ENCODE measurements at regions not wholly inside any gene's neighbourhood (a gene's known extent, or its start where the extent isn't known, plus 50 kb on each side); places are given as distances from the start of the nearest gene placed in this dataset.

DNA sequence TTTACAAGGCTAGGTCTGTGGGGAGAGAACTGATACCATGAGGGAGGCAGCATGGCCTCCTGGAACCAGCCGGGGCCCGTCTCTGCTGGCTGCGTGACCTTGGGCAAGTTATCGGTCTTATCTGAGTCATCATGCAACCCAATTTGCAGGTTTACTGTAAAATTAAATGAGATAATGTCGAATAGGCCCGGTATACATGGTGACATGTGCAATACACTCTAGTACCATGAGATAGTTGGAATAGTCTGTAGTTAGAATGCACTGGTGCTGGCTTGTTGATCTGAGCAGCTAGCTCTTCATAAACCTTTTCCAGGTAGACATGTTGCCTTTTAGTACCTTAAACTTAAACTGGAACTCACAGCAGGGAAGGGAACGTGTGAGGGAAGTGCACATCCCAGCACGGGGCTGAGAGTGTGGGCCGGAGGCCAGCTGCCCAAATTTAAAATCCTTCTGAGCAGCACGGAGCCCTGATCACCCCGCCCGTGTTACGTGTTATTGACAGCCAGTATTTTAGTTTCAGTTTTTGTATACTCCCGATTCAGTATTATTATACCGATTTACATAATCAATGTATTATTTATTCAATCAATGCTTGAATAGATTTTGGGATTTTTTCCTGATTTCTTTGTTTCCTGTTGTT, 72.4 kb upstream of the HS6ST1 start (continued):
- TF ChIP-seq, protein P1, sequence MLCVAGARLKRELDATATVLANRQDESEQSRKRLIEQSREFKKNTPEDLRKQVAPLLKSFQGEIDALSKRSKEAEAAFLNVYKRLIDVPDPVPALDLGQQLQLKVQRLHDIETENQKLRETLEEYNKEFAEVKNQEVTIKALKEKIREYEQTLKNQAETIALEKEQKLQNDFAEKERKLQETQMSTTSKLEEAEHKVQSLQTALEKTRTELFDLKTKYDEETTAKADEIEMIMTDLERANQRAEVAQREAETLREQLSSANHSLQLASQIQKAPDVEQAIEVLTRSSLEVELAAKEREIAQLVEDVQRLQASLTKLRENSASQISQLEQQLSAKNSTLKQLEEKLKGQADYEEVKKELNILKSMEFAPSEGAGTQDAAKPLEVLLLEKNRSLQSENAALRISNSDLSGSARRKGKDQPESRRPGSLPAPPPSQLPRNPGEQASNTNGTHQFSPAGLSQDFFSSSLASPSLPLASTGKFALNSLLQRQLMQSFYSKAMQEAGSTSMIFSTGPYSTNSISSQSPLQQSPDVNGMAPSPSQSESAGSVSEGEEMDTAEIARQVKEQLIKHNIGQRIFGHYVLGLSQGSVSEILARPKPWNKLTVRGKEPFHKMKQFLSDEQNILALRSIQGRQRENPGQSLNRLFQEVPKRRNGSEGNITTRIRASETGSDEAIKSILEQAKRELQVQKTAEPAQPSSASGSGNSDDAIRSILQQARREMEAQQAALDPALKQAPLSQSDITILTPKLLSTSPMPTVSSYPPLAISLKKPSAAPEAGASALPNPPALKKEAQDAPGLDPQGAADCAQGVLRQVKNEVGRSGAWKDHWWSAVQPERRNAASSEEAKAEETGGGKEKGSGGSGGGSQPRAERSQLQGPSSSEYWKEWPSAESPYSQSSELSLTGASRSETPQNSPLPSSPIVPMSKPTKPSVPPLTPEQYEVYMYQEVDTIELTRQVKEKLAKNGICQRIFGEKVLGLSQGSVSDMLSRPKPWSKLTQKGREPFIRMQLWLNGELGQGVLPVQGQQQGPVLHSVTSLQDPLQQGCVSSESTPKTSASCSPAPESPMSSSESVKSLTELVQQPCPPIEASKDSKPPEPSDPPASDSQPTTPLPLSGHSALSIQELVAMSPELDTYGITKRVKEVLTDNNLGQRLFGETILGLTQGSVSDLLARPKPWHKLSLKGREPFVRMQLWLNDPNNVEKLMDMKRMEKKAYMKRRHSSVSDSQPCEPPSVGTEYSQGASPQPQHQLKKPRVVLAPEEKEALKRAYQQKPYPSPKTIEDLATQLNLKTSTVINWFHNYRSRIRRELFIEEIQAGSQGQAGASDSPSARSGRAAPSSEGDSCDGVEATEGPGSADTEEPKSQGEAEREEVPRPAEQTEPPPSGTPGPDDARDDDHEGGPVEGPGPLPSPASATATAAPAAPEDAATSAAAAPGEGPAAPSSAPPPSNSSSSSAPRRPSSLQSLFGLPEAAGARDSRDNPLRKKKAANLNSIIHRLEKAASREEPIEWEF (CRISPR knock-in tag; IDR thresholded peaks at IDR 0.05): 0 out of 2 replicates have a peak, but pooled peaks have one; percentile 32
- TF ChIP-seq ESRRA (IDR thresholded peaks at IDR 0.05; ENCODE audit: borderline replicate concordance, low read depth): peak; percentile 57

- Histone ChIP-seq H3K9me1 (ENCODE audit: control insufficient read depth, insufficient read depth, low read length) (no peaks in the 10 kb centered on the region), H3K27ac (ENCODE audit: extremely low read depth, low read depth, low read length) (no peak overlapping the region), H3K4me3 (no peak overlapping the region), H3K9me3 (replicated peaks; ENCODE audit: control insufficient read depth, insufficient read depth, low read depth, low read length) (no peaks in the 10 kb centered on the region), H2AFZ (ENCODE audit: low read depth, low read length) (no peak overlapping the region), H3K4me2 (ENCODE audit: insufficient read depth, low read length) (no peak overlapping the region), H3K79me2 (ENCODE audit: control insufficient read depth, insufficient read depth, low read length) (no peaks in the 10 kb centered on the region), H3K36me3 (ENCODE audit: control insufficient read depth, insufficient read depth, low read length) (no peaks in the 10 kb centered on the region), H3K4me1 (replicated peaks in 1 of 2; ENCODE audit: control insufficient read depth in 2 of 2, insufficient read depth in 2 of 2, low read length in 2 of 2) (peaks cover 4 to 6% of the 10 kb centered on the region in 2 experiments; a peak in 2 of 5 replicates), H3K27me3 (ENCODE audit: control insufficient read depth in 2 of 2, insufficient read depth in 2 of 2, low read length in 2 of 2) (peaks cover 18 to 67% of the 10 kb centered on the region in 2 experiments), H3K9ac (ENCODE audit: insufficient read depth in 1 of 2, low read depth in 2 of 2, low read length in 2 of 2) (no peak overlapping the region), H4K20me1 (replicated peaks; ENCODE audit: control insufficient read depth, insufficient read depth, low read length) (peaks cover 2% of the 10 kb centered on the region; the same call in 1 of the 2 replicates)
- BruUV-seq (replicated peaks): no TSS peak
- no peak for TF ChIP-seq MTA1 (IDR thresholded peaks at IDR 0.05; ENCODE audit: borderline replicate concordance)
- peak; percentile 66 for TF ChIP-seq FOSL1 (tag; conservative IDR thresholded peaks at IDR 0.05)
- no peak for TF ChIP-seq JUND (IDR thresholded peaks at IDR 0.05; ENCODE audit: borderline replicate concordance, low read depth, low read length)
- TF ChIP-seq JUND (tag; IDR thresholded peaks at IDR 0.05; ENCODE audit: borderline replicate concordance, low read depth, low read length): 0 out of 3 replicates have a peak, but pooled peaks have one; percentile 32
- WGBS (ENCODE audit: insufficient coverage, low coverage, missing lambda C conversion rate): 4% methylated on average over 3 of the region's 3 CpGs
- ChIA-PET POLR2A (interaction anchor here (1.1 kb wide), 1 partner anchor 67 kb away, joined by 4 read pairs; no protein-coding TSS in a partner anchor), CTCF (ENCODE audit: low intra/inter-chr PET ratio) (interaction anchor here (0.7 kb wide), 1 partner anchor 1269 kb away, joined by 3 read pairs; no protein-coding TSS in a partner anchor)
- FAIRE-seq: no peak
- no peak for ATAC-seq
- no peak for DNase-seq (ENCODE audit: extremely low read depth in 1 of 4, low spot score in 3 of 4)
- in situ Hi-C loops (cut with MboI): no loop called here
- intact Hi-C loops (cut with micrococcal nuclease): no loop called here
These were observed 73.0 kb upstream of the HS6ST1 start for GRCh38 chr2:128391679-128392078.
